C4-2B (cell line): ENCODE measurements at regions not wholly inside any gene's neighbourhood (a gene's known extent, or its start where the extent isn't known, plus 50 kb on each side); places are given as distances from the start of the nearest gene placed in this dataset.
A peak's percentile ranks its signal among the peaks of the same experiment; 100 is the strongest.

Source experiments
- CTCF ChIP-seq: fragments of 450-650 bp; conservative IDR thresholded peaks from 2 replicates; pipeline ENCODE4 v1.5.1; 2017; ENCODE audit warnings: mild to moderate bottlenecking
- ZFX ChIP-seq: fragments of 450-650 bp; IDR thresholded peaks from 2 replicates; pipeline ENCODE4 v1.6.1; 2017

- TF ChIP-seq CTCF (peak; percentile 45), ZFX (no peak)
Observed at GRCh38 chr6:164106345-164106769, 691.8 kb downstream of the QKI start.
